SK-N-SH (cell line): ENCODE measurements at regions not wholly inside any gene's neighbourhood (a gene's known extent, or its start where the extent isn't known, plus 50 kb on each side); places are given as distances from the start of the nearest gene placed in this dataset.

Experiments
- CTCF ChIA-PET: fragments of 300-600, 350-600 bp; formaldehyde crosslinking; extraction: SDS; loops from one replicate; lab custom pipeline; 2021; lab: Yijun Ruan, JAX
- POLR2A ChIA-PET: fragments of 350-600 bp; sonication (Branson Sonifier 250); formaldehyde crosslinking; extraction: SDS; loops from one replicate; lab custom pipeline; 2020; ENCODE audit warnings: antibody characterized with exemption, inconsistent platforms; lab: Yijun Ruan, JAX
- DNase-seq: peaks from one replicate; pipeline ENCODE4 v3.0.0; 2012
- H2AFZ ChIP-seq: fragments of 200-600 bp; sonication (generic); 2 replicates; pipeline ENCODE4 v1.8.1; 2016; ENCODE audit warnings: antibody characterized with exemption, mild to moderate bottlenecking, low read depth
- H3F3A ChIP-seq: fragments of 200-600 bp; sonication (generic); replicated peaks from 2 replicates; pipeline ENCODE3; 2016; ENCODE audit warnings: antibody characterized with exemption, mild to moderate bottlenecking; ENCODE audit not compliant: insufficient read depth
- H3K27ac ChIP-seq, 2 experiments: fragments of 200-500 bp in 1 of 2; fragments of 200-600 bp in 1 of 2; sonication (Bioruptor generic) in 1 of 2; sonication (generic), shearing (Covaris generic) in 1 of 2; 2 replicates each; pipeline versions ENCODE4 v1.5.1 to v1.6.1; 2014 to 2016; ENCODE audit warnings: low read depth in 2 of 2, inconsistent platforms in 1 of 2, low read length in 1 of 2, mild to moderate bottlenecking in 1 of 2, mixed read lengths in 1 of 2
- H3K27me3 ChIP-seq: fragments of 200-600 bp; sonication (generic), shearing (Covaris generic); 2 replicates; pipeline ENCODE4 v1.6.1; 2016; ENCODE audit warnings: mixed run types; ENCODE audit not compliant: insufficient read depth
- H3K36me3 ChIP-seq, 2 experiments: fragments of 200-500 bp in 1 of 2; fragments of 200-600 bp in 1 of 2; sonication (Bioruptor generic) in 1 of 2; sonication (generic) in 1 of 2; replicated peaks in 1 of 2; 2 replicates each; pipeline versions ENCODE3 to v1.5.1; 2014 to 2016; ENCODE audit warnings: low read length in 1 of 2, mild to moderate bottlenecking in 1 of 2; ENCODE audit not compliant: insufficient read depth in 2 of 2, control insufficient read depth in 1 of 2
- H3K4me1 ChIP-seq, 2 experiments: fragments of 200-500 bp in 1 of 2; fragments of 200-600 bp in 1 of 2; sonication (Bioruptor generic) in 1 of 2; sonication (generic), shearing (Covaris generic) in 1 of 2; 2 replicates each; pipeline versions ENCODE4 v1.5.1 to v1.6.1; 2014 to 2016; ENCODE audit warnings: low read depth in 1 of 2, low read length in 1 of 2, mixed run types in 1 of 2; ENCODE audit not compliant: insufficient read depth in 2 of 2, control insufficient read depth in 1 of 2
- H3K4me2 ChIP-seq: fragments of 200-600 bp; sonication (generic), shearing (Covaris generic); 2 replicates; pipeline ENCODE4 v1.6.1; 2017; ENCODE audit warnings: mixed run types
- H3K4me3 ChIP-seq, 2 experiments: fragments of 200-500 bp in 1 of 2; fragments of 200-600 bp in 1 of 2; sonication (Bioruptor generic) in 1 of 2; sonication (generic), shearing (Covaris generic) in 1 of 2; 2 replicates each; pipeline versions ENCODE4 v1.5.1 to v1.8.1; 2014 to 2016; ENCODE audit warnings: low read depth in 2 of 2, inconsistent platforms in 1 of 2, low read length in 1 of 2, mild to moderate bottlenecking in 1 of 2, mixed read lengths in 1 of 2, moderate library complexity in 1 of 2
- H3K79me2 ChIP-seq: fragments of 200-600 bp; sonication (generic); 2 replicates; pipeline ENCODE4 v1.8.1; 2017; ENCODE audit warnings: mild to moderate bottlenecking; ENCODE audit not compliant: insufficient read depth
- H3K9ac ChIP-seq: fragments of 200-600 bp; sonication (generic); 2 replicates; pipeline ENCODE4 v1.6.1; 2017; ENCODE audit warnings: mixed run types
- H3K9me2 ChIP-seq: fragments of 200-600 bp; sonication (generic); 2 replicates; pipeline ENCODE4 v1.6.1; 2017; ENCODE audit warnings: mixed run types
- H3K9me3 ChIP-seq: fragments of 200-600 bp; sonication (generic); 2 replicates; pipeline ENCODE4 v1.6.1; 2017; ENCODE audit warnings: mixed run types, mild to moderate bottlenecking, moderate library complexity
- H4K20me1 ChIP-seq: fragments of 200-600 bp; sonication (generic); 2 replicates; pipeline ENCODE4 v1.6.1; 2017; ENCODE audit warnings: mild to moderate bottlenecking, mixed run types; ENCODE audit not compliant: insufficient read depth
- EP300 ChIP-seq, 2 experiments: IDR thresholded peaks; 2 replicates each; pipeline versions ENCODE4 v1.4.0 to v1.6.1; 2012; ENCODE audit warnings: borderline replicate concordance in 1 of 2, low read depth in 1 of 2, low read length in 1 of 2
- EZH2phosphoT487 ChIP-seq: fragments of 200-600 bp; sonication (generic); IDR thresholded peaks from 2 replicates; pipeline ENCODE4 v1.6.1; 2017; ENCODE audit warnings: low read depth, mixed run types, mild to moderate bottlenecking, antibody characterized with exemption, moderate library complexity, borderline replicate concordance
- FOSL2 ChIP-seq: IDR thresholded peaks from 2 replicates; pipeline ENCODE4 v1.4.0; 2012; ENCODE audit warnings: low read depth, mild to moderate bottlenecking, moderate library complexity, borderline replicate concordance
- FOXJ3 ChIP-seq: sonication (generic); formaldehyde crosslinking; IDR thresholded peaks from 2 replicates; pipeline ENCODE4 v1.5.1; 2020; ENCODE audit warnings: mild to moderate bottlenecking, missing genetic modification reagents
- GABPA ChIP-seq: IDR thresholded peaks from 2 replicates; pipeline ENCODE4 v1.4.0; 2012; ENCODE audit warnings: low read depth, mild to moderate bottlenecking
- JUND ChIP-seq: IDR thresholded peaks from 2 replicates; pipeline ENCODE4 v1.4.0; 2012
- MXI1 ChIP-seq: IDR thresholded peaks from 2 replicates; pipeline ENCODE4 v1.6.1; 2012; ENCODE audit warnings: mild to moderate bottlenecking, low read depth, low read length, improper control_type of control experiment
- NFIC ChIP-seq: IDR thresholded peaks from 2 replicates; pipeline ENCODE4 v1.4.0; 2012; ENCODE audit warnings: borderline replicate concordance
- NRF1 ChIP-seq: IDR thresholded peaks from 2 replicates; pipeline ENCODE4 v1.6.1; 2012; ENCODE audit warnings: low read depth, mild to moderate bottlenecking, low read length
- RAD21 ChIP-seq: IDR thresholded peaks from 2 replicates; pipeline ENCODE4 v1.6.1; 2012; ENCODE audit warnings: mild to moderate bottlenecking, low read length
- RCOR1 ChIP-seq: fragments of 150-350 bp; IDR thresholded peaks from 2 replicates; pipeline ENCODE4 v1.6.1; 2017; ENCODE audit warnings: antibody characterized with exemption, low read length
- RFX5 ChIP-seq: IDR thresholded peaks from 2 replicates; pipeline ENCODE4 v1.6.1; 2012; ENCODE audit warnings: mild to moderate bottlenecking, improper control_type of control experiment, low read length
- SIN3A ChIP-seq: IDR thresholded peaks from 2 replicates; pipeline ENCODE4 v1.6.1; 2012; ENCODE audit warnings: low read depth, mild to moderate bottlenecking, low read length, moderate library complexity, borderline replicate concordance
- TCF12 ChIP-seq: IDR thresholded peaks from 2 replicates; pipeline ENCODE4 v1.4.0; 2012
- TEAD4 ChIP-seq: IDR thresholded peaks from 2 replicates; pipeline ENCODE4 v1.4.0; 2012; ENCODE audit warnings: mild to moderate bottlenecking, borderline replicate concordance; ENCODE audit not compliant: insufficient read depth
- YY1 ChIP-seq: IDR thresholded peaks from 2 replicates; pipeline ENCODE4 v1.4.0; 2012; ENCODE audit warnings: low read depth, mild to moderate bottlenecking
- WGBS: methylation state at CpG from one replicate; pipeline ENCODE4 v1.1.6; 2017; ENCODE audit warnings: low lambda C conversion rate; 5-methylcytosine and 5-hydroxymethylcytosine counted together
- TF ChIP-seq, protein P1 (sequence below): IDR thresholded peaks from 2 replicates; pipeline ENCODE4 v1.6.1; 2012; ENCODE audit warnings: mild to moderate bottlenecking, low read depth, low read length, moderate library complexity
- TF ChIP-seq, protein P2 (sequence below): IDR thresholded peaks from 2 replicates; pipeline ENCODE4 v1.4.0; 2012; ENCODE audit warnings: low read depth
- TF ChIP-seq, protein P3 (sequence below): IDR thresholded peaks from 2 replicates; pipeline ENCODE4 v1.4.0; 2012; ENCODE audit warnings: low read depth, borderline replicate concordance
- TF ChIP-seq, protein P4 (sequence below): fragments of 150-350 bp; IDR thresholded peaks from 2 replicates; pipeline ENCODE4 v1.6.1; 2017; ENCODE audit warnings: antibody characterized with exemption, low read length, low read depth, borderline replicate concordance
- TF ChIP-seq, protein P5 (sequence below): fragments of 150-350 bp; IDR thresholded peaks from 2 replicates; pipeline ENCODE4 v1.6.1; 2016; ENCODE audit warnings: mild to moderate bottlenecking, low read depth, low read length

DNA sequence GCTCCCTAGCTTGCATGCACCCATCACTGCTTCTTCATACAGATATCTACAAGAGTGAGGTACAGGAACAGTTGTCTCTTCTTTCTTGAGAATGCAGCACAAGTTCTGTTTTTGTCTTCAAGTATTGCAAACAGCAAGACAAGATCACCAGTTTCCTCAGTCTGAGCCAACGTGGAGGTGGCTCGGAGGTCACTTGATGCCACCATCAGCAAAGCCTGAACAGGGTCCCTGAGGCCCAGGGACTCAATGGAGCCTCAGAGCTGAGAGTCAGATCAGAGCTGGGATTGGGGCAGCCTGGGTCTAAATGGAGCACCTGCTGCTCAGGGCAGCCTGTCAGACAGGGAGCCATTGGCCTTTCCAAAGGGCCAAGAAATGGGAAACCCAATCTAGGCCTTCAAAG lies 290.7 kb upstream of the ID2 start:
- ChIA-PET POLR2A (no interaction called here), CTCF (interaction anchor here (0.6 kb wide), 1 partner anchor 1681 kb away, joined by 3 read pairs; no protein-coding TSS in a partner anchor)
- H3K9me3 ChIP-seq, result no peaks in the 10 kb centered on the region
- no peak overlapping the region for H3K4me3 ChIP-seq
- no peak overlapping the region for H3K27ac ChIP-seq
- no peak for TF ChIP-seq FOSL2
- H2AFZ ChIP-seq, result no peak overlapping the region
- 63% methylated on average over 2 of the region's 2 CpGs for WGBS
- no peak overlapping the region for H3K4me2 ChIP-seq
- no peaks in the 10 kb centered on the region; the same call in 1 of the 2 replicates for H3K27me3 ChIP-seq
- DNase-seq, result no peak
- H3K9me2 ChIP-seq, result no peaks in the 10 kb centered on the region
- no peak overlapping the region for H3K9ac ChIP-seq
- no peaks in the 10 kb centered on the region; a peak in 2 of 4 replicates for H3K4me1 ChIP-seq
- H3K79me2 ChIP-seq, result no peaks in the 10 kb centered on the region
- no peaks in the 10 kb centered on the region for H4K20me1 ChIP-seq
- no peaks in the 10 kb centered on the region for H3F3A ChIP-seq
- H3K36me3 ChIP-seq, result no peaks in the 10 kb centered on the region

DNA sequence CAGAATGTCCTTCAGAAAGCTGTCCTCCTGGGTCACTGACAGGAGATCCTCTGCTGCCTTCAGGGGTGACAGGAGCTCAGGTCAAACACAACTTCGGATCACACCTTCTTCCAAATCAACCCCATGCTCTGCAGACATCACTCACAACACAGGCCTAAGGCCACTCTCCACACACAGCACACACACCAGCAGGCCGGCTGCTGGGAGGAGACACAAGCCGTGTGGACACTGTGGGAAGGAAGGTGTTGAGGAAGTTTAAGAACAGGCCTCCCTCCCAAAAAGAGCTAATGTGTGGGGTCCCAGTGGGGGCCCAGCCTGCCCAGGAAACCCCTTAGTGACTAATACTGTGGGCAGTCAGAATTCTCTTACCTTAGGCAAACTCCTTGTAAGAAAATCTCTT lies 290.3 kb upstream of the ID2 start:
- no peak overlapping the region for H3K4me3 ChIP-seq
- H3K79me2 ChIP-seq, result no peaks in the 10 kb centered on the region
- no peaks in the 10 kb centered on the region for H3K36me3 ChIP-seq
- no peak overlapping the region for H3K4me2 ChIP-seq
- POLR2A ChIA-PET, result no interaction called here
- CTCF ChIA-PET, result interaction anchor here (0.6 kb wide), 1 partner anchor 1680 kb away, joined by 3 read pairs; no protein-coding TSS in a partner anchor
- H3K9ac ChIP-seq, result no peak overlapping the region
- no peak for DNase-seq
- H3F3A ChIP-seq, result no peaks in the 10 kb centered on the region
- no peaks in the 10 kb centered on the region for H4K20me1 ChIP-seq
- 64% methylated on average over 3 of the region's 3 CpGs for WGBS
- H3K27me3 ChIP-seq, result no peaks in the 10 kb centered on the region; the same call in 1 of the 2 replicates
- no peaks in the 10 kb centered on the region for H3K9me2 ChIP-seq
- TF ChIP-seq, protein P1, sequence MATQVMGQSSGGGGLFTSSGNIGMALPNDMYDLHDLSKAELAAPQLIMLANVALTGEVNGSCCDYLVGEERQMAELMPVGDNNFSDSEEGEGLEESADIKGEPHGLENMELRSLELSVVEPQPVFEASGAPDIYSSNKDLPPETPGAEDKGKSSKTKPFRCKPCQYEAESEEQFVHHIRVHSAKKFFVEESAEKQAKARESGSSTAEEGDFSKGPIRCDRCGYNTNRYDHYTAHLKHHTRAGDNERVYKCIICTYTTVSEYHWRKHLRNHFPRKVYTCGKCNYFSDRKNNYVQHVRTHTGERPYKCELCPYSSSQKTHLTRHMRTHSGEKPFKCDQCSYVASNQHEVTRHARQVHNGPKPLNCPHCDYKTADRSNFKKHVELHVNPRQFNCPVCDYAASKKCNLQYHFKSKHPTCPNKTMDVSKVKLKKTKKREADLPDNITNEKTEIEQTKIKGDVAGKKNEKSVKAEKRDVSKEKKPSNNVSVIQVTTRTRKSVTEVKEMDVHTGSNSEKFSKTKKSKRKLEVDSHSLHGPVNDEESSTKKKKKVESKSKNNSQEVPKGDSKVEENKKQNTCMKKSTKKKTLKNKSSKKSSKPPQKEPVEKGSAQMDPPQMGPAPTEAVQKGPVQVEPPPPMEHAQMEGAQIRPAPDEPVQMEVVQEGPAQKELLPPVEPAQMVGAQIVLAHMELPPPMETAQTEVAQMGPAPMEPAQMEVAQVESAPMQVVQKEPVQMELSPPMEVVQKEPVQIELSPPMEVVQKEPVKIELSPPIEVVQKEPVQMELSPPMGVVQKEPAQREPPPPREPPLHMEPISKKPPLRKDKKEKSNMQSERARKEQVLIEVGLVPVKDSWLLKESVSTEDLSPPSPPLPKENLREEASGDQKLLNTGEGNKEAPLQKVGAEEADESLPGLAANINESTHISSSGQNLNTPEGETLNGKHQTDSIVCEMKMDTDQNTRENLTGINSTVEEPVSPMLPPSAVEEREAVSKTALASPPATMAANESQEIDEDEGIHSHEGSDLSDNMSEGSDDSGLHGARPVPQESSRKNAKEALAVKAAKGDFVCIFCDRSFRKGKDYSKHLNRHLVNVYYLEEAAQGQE, result no peak
- TF ChIP-seq, protein P2, sequence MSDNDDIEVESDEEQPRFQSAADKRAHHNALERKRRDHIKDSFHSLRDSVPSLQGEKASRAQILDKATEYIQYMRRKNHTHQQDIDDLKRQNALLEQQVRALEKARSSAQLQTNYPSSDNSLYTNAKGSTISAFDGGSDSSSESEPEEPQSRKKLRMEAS, result no peak
- TF ChIP-seq MXI1 (no peak), NRF1 (no peak), YY1 (no peak), RCOR1 (no peak), EZH2phosphoT487 (no peak), TCF12 (no peak), SIN3A (no peak), JUND (no peak), EP300 (IDR thresholded peaks at IDR 0.05; ENCODE audit: borderline replicate concordance in 1 of 2, low read depth in 1 of 2, low read length in 1 of 2) (no peak), TEAD4 (no peak), RAD21 (no peak), NFIC (no peak), RFX5 (no peak), GABPA (no peak), FOXJ3 (CRISPR knock-in tag) (no peak)
- TF ChIP-seq, protein P3, sequence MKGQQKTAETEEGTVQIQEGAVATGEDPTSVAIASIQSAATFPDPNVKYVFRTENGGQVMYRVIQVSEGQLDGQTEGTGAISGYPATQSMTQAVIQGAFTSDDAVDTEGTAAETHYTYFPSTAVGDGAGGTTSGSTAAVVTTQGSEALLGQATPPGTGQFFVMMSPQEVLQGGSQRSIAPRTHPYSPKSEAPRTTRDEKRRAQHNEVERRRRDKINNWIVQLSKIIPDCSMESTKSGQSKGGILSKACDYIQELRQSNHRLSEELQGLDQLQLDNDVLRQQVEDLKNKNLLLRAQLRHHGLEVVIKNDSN, result no peak
- TF ChIP-seq, protein P4, sequence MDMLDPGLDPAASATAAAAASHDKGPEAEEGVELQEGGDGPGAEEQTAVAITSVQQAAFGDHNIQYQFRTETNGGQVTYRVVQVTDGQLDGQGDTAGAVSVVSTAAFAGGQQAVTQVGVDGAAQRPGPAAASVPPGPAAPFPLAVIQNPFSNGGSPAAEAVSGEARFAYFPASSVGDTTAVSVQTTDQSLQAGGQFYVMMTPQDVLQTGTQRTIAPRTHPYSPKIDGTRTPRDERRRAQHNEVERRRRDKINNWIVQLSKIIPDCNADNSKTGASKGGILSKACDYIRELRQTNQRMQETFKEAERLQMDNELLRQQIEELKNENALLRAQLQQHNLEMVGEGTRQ, result no peak
- TF ChIP-seq, protein P5, sequence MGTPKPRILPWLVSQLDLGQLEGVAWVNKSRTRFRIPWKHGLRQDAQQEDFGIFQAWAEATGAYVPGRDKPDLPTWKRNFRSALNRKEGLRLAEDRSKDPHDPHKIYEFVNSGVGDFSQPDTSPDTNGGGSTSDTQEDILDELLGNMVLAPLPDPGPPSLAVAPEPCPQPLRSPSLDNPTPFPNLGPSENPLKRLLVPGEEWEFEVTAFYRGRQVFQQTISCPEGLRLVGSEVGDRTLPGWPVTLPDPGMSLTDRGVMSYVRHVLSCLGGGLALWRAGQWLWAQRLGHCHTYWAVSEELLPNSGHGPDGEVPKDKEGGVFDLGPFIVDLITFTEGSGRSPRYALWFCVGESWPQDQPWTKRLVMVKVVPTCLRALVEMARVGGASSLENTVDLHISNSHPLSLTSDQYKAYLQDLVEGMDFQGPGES, result no peak
- H3K9me3 ChIP-seq, result no peaks in the 10 kb centered on the region
- no peak overlapping the region for H2AFZ ChIP-seq
- H3K4me1 ChIP-seq, result no peaks in the 10 kb centered on the region; a peak in 2 of 4 replicates
- H3K27ac ChIP-seq, result no peak overlapping the region
